NCI-H446 (cell line): ENCODE measurements at regions not wholly inside any gene's neighbourhood (a gene's known extent, or its start where the extent isn't known, plus 50 kb on each side); places are given as distances from the start of the nearest gene placed in this dataset.
"Not testable (repeated sequence)": the region's sequence is repeated elsewhere in the genome, so short reads cannot be mapped to it uniquely, and the experiment has no call there.

Experiments used
- DNase-seq, 2 experiments: peaks; one replicate each; lab custom pipeline; 2025; lab: John Stamatoyannopoulos, UW

DNA sequence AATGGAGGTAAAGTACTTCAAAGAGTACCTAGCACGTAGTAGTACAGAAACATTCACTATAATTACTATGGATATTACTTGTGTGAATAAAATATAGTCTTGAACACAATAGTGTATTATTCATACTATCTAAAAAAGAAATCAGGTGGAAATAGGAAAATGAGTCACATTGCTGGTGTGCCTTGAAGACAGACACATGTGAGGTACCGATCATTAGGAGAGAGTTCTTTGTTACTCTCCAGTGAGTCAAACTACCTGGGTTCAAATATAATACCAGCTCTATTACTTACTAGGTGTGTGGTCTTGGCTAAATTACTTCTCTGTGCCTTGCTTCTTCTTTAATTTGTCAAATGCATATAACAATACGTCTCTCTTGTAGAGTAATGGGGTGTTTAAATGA is 50.8 kb upstream of the BEND6 start:
- no peak for DNase-seq

DNA sequence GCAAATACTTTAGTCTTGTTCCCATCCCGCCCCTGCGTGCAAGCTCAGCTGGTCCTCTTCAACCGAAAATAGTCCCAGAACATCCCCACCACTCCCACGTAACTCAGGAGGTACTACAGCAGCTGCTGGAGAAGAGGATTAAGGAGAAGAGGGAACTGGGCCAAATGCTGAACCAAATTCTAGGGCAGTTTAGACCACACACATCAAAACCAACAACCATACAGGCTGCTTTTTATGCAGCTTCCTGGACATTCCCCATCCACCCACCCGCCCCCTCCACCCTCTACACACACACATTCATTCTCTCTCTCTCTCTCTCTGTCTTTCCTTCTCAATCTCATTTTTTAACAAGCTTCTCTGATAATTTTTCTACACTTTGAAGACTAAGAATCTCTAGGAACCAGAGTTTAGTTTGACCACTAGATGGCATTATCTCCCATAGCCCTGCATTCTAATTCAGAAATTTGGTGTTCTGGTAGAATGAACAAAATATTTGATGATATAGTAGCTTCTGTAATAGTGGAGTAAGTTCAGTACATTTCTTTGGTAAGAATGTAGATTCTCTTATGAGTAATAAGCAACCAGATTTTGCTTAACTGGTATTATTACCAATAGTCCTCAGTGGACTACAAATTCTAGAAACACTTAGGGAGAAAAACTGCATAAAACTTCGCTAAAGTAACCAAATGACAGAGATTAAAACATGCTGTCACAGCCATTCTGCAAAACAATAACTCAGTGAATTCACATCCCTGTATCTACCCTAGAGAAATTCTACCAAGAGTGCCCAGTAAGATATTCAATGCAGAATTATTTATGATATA is 52.1 kb upstream of the BEND6 start:
- DNase-seq = peak; percentile 24 to 68

DNA sequence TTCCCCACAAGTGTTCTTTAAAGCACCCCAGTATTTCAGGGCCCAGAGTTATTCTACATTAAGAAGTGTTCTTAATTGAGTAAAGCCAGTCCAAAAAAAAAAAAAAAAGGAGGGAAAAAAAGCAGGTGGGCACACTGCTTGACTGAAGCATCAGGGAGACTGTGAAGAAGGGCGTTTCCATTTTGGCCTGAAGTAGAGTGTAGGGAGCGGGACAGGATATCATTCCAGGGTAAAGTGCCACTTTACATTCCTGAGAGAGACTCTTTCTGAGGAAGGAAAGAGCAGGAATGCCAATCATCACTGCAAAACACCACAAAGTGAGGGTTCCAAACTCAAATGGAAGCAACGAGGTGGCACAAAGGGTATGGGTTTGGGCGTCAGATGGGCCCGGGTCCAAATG is 54.1 kb upstream of the BEND6 start:
- no peak for DNase-seq

DNA sequence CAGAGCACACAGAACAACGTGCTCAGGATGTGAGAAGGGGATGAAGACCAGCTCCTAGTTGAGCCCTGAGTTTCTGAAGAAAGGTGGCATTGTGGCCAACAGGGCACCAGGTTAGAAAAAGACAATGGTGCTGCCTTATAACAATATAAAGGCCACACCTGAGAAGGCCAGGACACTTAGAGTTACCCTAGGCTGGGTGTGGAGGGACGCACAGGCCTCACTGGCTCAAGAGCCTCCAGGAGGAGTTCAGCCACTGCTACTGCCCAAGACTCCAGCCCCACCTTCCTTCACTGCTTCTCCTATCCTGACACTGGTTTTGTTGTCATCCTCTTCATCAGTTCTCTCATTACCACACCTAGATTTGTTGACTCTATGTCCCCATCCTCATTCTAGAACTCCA is 55.2 kb upstream of the BEND6 start:
- no peak for DNase-seq

DNA sequence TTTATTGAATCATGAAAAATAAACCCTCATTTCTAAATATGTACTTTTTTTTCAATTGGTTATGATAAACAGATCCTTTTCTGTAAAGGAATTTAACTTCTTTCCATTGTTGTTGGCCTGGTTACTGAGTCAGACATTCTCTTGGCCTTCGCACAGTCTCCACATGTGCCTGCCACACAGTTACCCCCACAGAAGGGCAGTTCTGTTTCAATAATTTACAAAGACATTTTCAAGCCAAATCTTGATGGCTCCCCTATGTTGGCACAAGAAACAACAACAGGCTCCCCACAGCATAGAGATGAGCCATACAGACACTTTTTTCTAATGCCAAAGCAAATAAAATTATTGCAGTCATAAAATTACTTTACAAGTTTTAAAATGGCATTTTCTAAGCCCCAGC is 55.6 kb upstream of the BEND6 start:
- DNase-seq = no peak

DNA sequence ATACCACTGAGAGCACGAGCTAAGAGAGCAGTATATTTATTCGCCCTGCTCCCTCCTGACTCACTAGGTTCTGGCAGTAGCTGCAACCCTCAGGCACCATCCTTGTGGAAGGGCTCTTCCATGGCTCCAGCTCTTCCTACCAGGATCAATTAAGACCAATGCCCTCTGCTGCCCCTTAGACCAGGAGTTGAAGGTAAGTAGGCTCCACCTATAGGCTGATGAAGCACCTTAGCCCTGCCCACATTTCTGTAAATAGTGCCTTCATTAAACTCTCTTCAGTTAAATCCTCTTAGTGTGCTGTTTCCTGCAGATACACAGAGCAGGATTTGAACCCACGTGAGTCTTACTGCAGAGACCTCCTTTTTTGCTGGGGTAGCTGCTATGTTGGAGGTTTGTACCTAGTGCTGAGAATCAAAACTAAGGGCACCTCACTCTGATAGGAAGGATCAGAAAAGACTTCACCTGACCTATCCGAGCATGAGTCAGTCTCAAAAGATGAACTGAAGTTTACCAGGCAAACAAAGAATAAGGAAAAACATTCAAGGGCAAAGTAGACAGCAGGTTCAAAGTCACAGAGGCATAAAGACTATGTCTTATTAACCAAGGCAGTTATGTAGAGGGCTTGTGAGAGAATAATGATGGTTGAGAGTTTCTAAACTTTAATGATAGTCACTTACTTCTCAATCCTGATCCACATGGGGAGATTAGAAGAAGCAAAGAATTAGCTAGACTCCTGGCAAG is 56.9 kb upstream of the BEND6 start:
- no peak for DNase-seq

DNA sequence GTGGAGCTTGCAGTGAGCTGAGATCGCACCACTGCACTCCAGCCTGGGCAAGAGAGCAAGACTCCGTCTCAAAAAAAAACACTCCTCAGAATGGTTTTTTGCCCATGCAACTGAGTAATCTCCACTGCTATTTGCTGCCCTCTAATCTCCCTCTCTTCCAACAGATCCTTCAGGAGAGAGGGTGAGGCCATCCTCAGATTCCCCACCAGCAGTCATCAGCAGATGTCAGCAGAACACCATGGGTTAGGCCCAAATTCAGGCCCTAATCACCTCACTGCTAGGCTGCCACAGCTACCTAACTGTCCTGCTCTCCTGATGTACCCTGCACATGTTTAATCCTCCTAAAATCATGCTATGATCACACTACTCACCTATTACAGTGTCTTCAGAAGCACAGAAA is 63.2 kb upstream of the BEND6 start:
- DNase-seq = peak in 1 of 2 experiments; percentile 18

DNA sequence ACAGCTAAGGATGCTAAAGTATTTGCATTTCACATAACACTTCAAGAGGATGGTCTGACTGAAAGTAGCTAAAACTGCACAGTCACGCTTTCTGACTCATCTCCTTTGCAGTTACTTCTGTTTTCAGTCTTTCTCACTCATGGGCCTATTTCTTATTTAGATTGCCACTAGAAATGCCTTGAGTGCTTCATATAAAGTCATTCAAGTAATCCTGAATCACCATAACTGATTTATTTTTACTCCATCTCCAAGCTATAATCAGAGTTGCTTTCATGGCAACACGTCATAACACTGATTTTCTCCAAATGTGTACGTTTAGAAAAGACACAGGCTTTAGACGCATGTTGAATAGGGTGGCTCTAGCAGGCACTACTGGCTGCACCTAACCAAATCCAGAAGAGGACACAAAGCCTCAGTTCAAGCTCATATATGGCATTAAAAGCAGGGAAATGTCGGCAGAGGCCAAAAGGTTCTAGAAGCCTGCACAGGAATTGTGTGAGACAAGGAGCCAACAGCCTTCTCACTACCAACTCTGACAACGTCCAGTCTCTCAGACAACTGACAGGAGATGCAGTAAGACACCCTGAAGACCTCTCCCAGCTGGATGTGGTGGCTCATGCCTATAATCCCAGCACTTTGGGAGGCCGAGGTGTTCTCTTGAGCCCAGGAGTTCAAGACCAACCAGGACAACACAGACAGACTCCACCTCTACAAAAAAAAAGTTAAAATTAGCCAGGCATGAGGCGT is 64.1 kb upstream of the BEND6 start:
- DNase-seq = no peak

DNA sequence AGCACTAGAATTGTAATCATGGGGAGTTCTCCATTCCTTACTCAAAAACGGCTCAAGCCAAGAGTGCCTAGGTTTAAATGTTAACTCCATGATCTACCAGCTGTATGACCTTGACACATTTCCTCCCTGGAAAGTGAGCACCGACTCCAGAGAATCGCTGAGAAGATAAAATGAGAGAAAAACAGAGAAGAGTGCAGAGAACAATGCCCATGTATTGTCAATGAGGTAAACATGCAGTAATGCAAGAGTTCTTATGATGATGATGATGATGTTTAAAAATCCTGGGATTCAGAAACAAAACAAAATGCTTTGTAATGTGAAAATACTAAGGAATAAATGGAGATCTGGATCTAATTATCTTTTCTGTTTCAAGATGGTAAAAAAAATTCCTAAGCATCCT is 64.8 kb upstream of the BEND6 start:
- no peak for DNase-seq

DNA sequence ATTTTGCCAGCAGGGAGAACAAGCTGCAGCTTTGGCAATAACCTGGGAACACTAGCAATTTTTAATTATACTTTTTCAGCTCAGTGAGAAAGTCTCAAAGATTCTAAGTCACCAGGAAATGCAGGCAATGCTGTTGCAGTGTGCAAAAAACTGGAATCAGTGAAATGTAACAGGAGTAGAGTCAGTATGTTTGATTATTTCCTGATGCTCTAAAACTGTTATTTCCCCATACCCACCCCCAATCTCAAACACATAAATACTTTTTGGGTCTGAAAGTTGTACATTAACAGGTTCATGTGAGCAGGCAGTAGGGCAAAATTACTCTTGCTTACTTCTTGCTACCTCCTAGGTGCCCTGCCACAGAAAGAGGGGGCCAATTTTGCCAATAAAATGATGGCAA is 65.4 kb upstream of the BEND6 start:
- no peak for DNase-seq

DNA sequence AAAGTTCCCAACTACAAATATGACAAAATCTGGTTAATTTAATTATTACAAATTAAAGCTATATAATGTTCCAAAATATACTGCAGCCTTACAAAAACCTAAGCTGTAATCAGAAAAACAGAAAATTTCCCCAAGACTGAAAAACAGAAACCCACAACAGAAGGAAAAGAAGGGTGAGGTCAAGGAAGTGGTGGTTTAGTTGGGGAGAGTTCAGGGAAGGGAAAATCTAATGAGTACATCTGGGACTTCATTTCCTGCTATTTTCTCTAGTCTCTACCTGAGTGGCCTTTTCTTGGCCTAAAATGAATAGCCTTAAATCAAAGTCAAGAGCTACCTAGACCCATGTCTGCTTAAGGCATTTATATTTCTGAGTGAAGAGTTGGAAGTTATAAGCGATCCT is 66.2 kb upstream of the BEND6 start:
- DNase-seq = no peak

DNA sequence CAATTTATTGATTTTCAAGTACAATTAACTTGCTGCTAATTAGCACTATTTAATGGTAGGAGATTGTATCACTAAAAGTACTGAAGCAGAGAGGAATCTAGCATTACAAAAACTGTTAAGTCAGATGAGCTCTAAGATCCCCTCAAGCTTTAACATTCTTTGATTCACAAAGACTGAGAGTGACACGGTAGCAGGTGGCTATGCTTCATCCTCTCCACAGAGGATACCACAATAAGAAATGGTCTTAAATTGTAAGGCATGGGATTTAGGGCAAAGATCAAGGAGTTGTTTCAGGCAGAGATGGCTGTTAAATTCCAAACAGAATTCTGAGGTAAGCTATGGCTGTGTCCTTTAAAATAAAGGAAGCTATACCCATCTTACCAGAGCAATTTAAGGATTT is 67.8 kb upstream of the BEND6 start:
- no peak for DNase-seq

DNA sequence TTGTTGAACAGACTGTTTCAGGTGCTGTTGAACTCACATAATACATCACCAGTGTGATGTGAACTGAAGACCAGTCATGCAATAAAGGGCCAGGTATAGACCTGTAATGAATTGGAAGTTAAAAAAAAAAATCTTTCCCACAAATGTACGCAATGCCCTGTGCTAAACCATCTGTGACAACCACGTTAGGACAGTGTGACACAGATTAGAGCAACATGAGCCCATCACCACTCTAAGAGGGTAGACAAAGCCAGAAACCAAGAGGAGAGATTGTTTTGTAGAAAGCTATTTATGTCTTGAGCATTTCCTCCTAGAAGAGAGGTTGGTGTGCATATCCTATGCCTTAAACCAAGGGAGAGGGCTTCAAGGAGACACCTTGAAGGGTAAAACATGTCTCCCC is 77.0 kb upstream of the BEND6 start:
- no peak for DNase-seq

DNA sequence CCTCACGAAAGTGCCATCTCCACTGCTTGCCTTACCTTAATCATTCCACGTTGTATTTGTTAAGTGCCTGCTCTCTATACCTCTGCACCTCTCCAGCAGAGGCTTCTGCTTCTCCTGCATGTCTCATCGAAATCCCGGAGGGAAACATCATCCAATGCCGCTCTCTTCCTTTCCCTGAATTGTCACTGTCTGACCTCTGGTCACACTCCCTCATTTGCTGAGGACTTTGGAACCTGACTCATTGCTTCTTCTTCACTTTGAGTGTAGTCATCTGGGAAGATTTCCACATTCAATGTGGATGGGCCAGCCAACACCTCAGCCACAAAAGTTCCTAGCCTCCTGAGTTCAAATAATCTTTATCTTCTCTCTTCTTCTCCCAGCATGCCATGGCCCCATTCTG is 78.9 kb upstream of the BEND6 start:
- DNase-seq = no peak

DNA sequence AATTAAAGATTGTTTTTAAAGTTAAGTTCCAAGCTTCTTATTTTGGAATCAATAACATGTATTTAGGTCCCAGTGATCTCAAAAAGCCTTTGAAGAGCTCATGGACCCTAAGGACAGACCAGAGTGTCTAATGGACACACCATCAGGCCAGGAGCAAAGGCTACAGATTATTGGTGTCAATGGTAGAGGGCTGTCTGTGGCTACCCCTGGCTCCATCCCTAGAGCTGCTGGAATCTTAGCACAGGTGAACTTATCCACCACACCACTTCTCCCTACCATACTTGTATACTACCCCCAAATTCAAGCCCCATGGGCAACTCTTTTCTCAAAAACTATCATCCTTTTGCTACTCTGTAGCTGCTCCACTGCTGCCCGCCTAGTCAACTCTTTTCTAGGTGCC is 79.4 kb upstream of the BEND6 start:
- DNase-seq = no peak

DNA sequence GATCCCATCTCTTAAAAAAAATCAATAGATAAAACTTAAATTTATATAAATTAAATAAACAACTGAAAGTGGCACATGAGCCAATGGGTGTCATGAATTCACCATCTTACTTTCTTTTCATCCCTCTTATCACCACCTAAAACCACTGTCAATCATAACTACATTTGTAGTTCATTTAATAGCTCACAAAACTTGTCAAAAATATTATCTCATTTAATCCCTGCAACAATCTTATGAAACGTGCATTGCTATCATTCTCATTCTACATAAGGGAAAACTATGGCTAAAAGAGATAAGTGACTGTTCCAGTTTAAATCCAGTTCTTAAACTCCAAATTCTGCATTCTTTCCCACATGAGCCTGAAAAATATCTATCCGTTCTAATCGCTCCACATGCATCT is 80.6 kb upstream of the BEND6 start:
- no peak for DNase-seq

DNA sequence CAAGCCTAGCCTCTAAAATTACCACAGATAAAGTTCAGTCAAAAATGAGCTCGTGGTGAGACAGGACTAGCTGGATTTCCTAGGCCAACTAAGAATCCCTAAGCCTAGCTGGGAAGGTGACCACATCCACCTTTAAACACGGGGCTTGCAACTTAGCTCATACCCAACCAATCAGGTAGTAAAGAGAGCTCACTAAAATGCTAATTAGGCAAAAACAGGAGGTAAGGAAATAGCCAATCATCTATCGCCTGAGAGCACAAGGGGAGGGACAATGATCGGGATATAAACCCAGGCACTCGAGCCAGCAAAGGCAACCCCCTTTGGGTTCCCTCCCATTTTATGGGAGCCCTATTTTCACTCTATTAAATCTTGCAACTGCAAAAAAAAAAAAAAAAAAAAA is 84.9 kb upstream of the BEND6 start:
- DNase-seq = not testable (repeated sequence)

DNA sequence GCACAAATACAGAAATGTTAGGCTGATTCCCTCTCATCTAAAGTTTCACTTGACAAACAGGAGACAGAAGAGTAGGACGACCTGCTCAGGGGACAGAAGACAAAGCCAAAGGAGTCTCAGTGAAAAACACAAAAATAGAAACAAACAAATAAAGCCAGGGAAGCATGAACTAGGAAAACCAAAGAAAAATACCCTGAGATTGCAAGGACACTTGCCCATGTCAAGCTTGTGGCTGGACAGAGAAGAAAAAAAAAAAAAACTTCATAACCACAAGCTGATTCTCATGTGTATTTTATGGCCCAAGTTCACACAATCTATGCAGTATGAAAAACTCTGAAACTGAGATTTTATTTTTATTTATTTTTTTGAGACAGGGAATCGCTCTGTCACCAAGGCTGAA is 85.6 kb upstream of the BEND6 start:
- no peak for DNase-seq

DNA sequence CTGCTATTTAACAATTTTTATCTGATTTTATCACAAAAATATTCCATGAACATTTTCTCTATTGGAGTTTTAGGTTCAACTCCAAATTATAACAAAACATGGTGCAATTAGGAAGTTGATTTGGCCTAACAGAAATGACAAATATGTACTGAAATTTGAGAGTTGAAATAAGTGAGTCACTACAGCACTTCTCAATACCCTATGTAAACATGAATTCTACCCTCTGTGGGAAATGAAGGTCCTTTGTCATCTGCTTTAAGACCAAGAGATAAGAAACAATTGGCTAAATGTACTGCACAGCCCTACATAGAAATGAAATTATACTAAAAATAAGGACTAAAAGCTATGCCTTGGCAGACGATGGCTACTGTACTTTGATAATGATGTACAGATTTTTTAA is 86.2 kb upstream of the BEND6 start:
- no peak for DNase-seq

DNA sequence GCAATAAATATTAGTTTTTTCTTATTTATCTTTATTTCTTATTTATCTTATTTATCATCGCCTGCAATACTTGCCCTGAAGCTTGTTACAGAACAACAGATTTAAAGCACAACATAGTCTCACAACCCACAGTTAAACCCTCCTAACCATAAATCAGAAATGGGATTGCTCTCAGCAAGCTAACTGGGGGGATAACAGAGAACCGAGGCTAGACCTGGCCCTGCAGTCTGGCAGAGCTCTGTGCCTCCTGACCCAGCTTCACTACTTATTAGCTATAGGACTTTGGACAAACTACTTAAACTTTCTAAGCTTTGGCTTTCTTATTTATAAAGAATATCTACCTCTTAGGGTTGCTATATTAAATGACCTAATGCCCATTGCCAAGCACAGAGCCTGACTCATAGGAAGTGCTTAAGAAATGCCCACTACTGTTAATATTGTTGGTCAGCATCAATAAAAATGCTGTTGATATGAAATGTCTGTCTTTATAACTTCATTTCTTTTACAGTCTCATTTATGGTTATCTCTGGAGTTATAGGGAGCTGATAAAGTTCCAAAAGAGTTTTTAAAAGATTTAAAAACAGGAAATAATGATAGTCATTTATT is 87.9 kb upstream of the BEND6 start:
- no peak for DNase-seq

DNA sequence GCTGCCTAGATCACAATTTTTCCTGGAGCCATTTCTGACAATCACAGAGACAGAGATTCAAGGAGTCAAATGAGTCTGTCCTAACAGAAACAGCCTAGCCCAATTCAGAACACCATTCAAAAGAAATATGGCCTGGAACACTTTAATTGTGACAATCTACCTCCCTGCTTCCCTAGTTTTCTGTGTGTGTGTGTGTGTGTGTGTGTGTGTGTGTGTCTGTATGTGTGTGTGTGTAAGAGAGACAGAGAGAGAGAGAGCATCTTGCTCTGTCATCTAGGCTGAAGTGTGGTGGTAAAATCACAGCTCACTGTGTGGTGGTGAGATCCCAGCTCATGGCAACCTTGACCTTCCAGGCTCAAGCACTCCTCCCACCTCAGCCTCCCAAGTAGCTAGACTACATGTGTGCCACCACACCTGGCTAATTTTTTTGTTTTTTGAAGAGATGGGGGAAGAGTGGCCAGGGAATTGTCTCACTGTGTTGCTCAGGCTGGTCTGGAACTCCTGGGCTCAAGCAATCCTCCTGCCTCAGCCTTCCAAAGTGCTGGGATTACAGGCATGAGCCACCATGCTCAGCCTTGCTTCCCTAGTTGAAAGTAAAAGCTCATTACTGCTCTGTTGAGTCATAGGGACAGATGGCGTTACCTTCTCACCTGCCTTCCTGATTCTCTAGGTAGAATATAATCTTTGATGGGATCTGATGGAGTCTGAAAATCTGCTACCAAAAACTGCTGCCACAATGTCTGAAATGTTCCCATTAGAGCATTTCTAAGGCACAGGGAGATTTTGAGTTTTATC is 89.6 kb upstream of the BEND6 start:
- no peak for DNase-seq

DNA sequence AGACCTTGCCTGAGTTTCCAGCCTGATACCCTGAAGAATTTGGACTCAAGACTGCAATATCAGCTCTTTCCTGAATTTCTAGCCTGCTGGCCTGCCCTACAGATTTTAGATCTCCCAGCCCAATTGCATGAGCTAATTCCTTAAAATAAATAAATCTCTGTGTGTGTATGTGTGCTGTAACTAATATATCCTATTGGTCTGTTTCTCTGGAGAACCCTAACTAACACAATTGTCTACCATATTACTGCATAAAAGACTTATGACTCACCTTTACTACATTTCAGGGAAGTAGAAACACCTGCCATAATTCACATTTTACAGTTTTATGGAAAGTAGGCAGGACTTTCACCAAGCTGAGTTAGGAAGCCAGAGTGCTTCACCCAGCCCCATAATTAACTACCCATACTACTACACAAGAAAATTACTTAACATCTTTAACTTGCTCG is 90.7 kb upstream of the BEND6 start:
- DNase-seq = no peak
